HG03095 (cell line): ENCODE measurements at regions not wholly inside any gene's neighbourhood (a gene's known extent, or its start where the extent isn't known, plus 50 kb on each side); places are given as distances from the start of the nearest gene placed in this dataset.
"Not testable (repeated sequence)": the region's sequence is repeated elsewhere in the genome, so short reads cannot be mapped to it uniquely, and the experiment has no call there.

Experiments used
- ATAC-seq: cut with Tn5 transposase; IDR thresholded peaks from one replicate; pipeline ENCODE4 v1.9.1; 2021; ENCODE audit warnings: moderate library complexity; ENCODE audit not compliant: unreplicated experiment

- ATAC-seq = no peak
Measured at GRCh38 chr13:99743094-99743493, 228.5 kb downstream of the ZIC5 start.

GRCh38 chr13:99741960-99742359 lies 229.6 kb downstream of the ZIC5 start:
- no peak for ATAC-seq

GRCh38 chr13:99740251-99740979 lies 231.2 kb downstream of the ZIC5 start:
- no peak for ATAC-seq

- no peak for ATAC-seq
Measured at GRCh38 chr13:99738626-99739025, 232.9 kb downstream of the ZIC5 start.

- ATAC-seq = no peak
Measured at GRCh38 chr13:99737481-99738245, 233.9 kb downstream of the ZIC5 start.

GRCh38 chr13:99736541-99736940 lies 235.0 kb downstream of the ZIC5 start:
- ATAC-seq = no peak

- ATAC-seq = no peak
Measured at GRCh38 chr13:99734013-99734693, 232.9 kb downstream of the TM9SF2 start.

GRCh38 chr13:99733346-99733745 lies 232.1 kb downstream of the TM9SF2 start:
- ATAC-seq = no peak

GRCh38 chr13:99731747-99732146 lies 230.5 kb downstream of the TM9SF2 start:
- no peak for ATAC-seq

GRCh38 chr13:99730403-99730802 lies 229.1 kb downstream of the TM9SF2 start:
- no peak for ATAC-seq

- ATAC-seq = no peak
Measured at GRCh38 chr13:99729745-99730144, 228.5 kb downstream of the TM9SF2 start.

GRCh38 chr13:99727651-99728050 lies 226.4 kb downstream of the TM9SF2 start:
- not testable (repeated sequence) for ATAC-seq

GRCh38 chr13:99726282-99726894 lies 225.1 kb downstream of the TM9SF2 start:
- ATAC-seq = no peak

- no peak for ATAC-seq
Measured at GRCh38 chr13:99725644-99726043, 224.4 kb downstream of the TM9SF2 start.

- peak; percentile 66 for ATAC-seq
Measured at GRCh38 chr13:99724633-99725517, 223.6 kb downstream of the TM9SF2 start.

GRCh38 chr13:99723878-99724277 lies 222.6 kb downstream of the TM9SF2 start:
- ATAC-seq = no peak

- no peak for ATAC-seq
Measured at GRCh38 chr13:99722931-99723330, 221.7 kb downstream of the TM9SF2 start.

GRCh38 chr13:99722338-99722818 lies 221.1 kb downstream of the TM9SF2 start:
- ATAC-seq = no peak

- no peak for ATAC-seq
Measured at GRCh38 chr13:99721606-99722337, 220.5 kb downstream of the TM9SF2 start.
